HG02884 (cell line): ENCODE measurements at regions not wholly inside any gene's neighbourhood (a gene's known extent, or its start where the extent isn't known, plus 50 kb on each side); places are given as distances from the start of the nearest gene placed in this dataset.
"Not testable (repeated sequence)": the region's sequence is repeated elsewhere in the genome, so short reads cannot be mapped to it uniquely, and the experiment has no call there.

Experiments used
- ATAC-seq: cut with Tn5 transposase; IDR thresholded peaks from one replicate; pipeline ENCODE4 v1.9.1; 2021; ENCODE audit warnings: mild to moderate bottlenecking, moderate library complexity; ENCODE audit not compliant: unreplicated experiment

- ATAC-seq = no peak
These were observed 73.2 kb downstream of the ZIC4 start for GRCh38 chr3:147333098-147333497.

- ATAC-seq = no peak
These were observed 77.6 kb downstream of the ZIC4 start for GRCh38 chr3:147328711-147329110.

- no peak for ATAC-seq
These were observed 82.0 kb downstream of the ZIC4 start for GRCh38 chr3:147324356-147324755.

GRCh38 chr3:147318900-147319299 lies 87.4 kb downstream of the ZIC4 start:
- no peak for ATAC-seq

- not testable (repeated sequence) for ATAC-seq
These were observed 89.3 kb downstream of the ZIC4 start for GRCh38 chr3:147317080-147317479.

GRCh38 chr3:147313513-147313912 lies 92.8 kb downstream of the ZIC4 start:
- ATAC-seq = no peak

- no peak for ATAC-seq
These were observed 93.5 kb downstream of the ZIC4 start for GRCh38 chr3:147312786-147313280.

GRCh38 chr3:147311716-147312115 lies 94.6 kb downstream of the ZIC4 start:
- no peak for ATAC-seq

- no peak for ATAC-seq
These were observed 100.7 kb downstream of the ZIC4 start for GRCh38 chr3:147305533-147306250.

GRCh38 chr3:147304756-147305155 lies 101.6 kb downstream of the ZIC4 start:
- no peak for ATAC-seq

- ATAC-seq = no peak
These were observed 104.6 kb downstream of the ZIC4 start for GRCh38 chr3:147301781-147302180.

GRCh38 chr3:147299656-147300055 lies 106.7 kb downstream of the ZIC4 start:
- no peak for ATAC-seq

GRCh38 chr3:147298511-147298982 lies 107.8 kb downstream of the ZIC4 start:
- no peak for ATAC-seq

GRCh38 chr3:147297761-147298350 lies 108.5 kb downstream of the ZIC4 start:
- ATAC-seq = no peak

GRCh38 chr3:147287370-147287769 lies 119.0 kb downstream of the ZIC4 start:
- ATAC-seq = not testable (repeated sequence)

GRCh38 chr3:147269907-147270306 lies 136.4 kb downstream of the ZIC4 start:
- ATAC-seq = no peak

GRCh38 chr3:147267434-147267833 lies 138.9 kb downstream of the ZIC4 start:
- ATAC-seq = no peak

GRCh38 chr3:147257944-147258343 lies 148.4 kb downstream of the ZIC4 start:
- ATAC-seq = no peak

GRCh38 chr3:147256739-147257138 lies 149.6 kb downstream of the ZIC4 start:
- ATAC-seq = no peak

- no peak for ATAC-seq
These were observed 159.4 kb downstream of the ZIC4 start for GRCh38 chr3:147246906-147247305.

GRCh38 chr3:147245638-147246037 lies 160.7 kb downstream of the ZIC4 start:
- ATAC-seq = not testable (repeated sequence)

- ATAC-seq = not testable (repeated sequence)
These were observed 161.3 kb downstream of the ZIC4 start for GRCh38 chr3:147245022-147245421.
